Fibroblast of lung (primary cell): ENCODE measurements at regions not wholly inside any gene's neighbourhood (a gene's known extent, or its start where the extent isn't known, plus 50 kb on each side); places are given as distances from the start of the nearest gene placed in this dataset.

Experiments
- DNase-seq, 2 donors: peaks; one replicate each; pipeline versions ENCODE4 v3.0.0 to v3.0.0-alpha.2; 2010; ENCODE audit warnings: low read depth in 2 of 2
- H2AFZ ChIP-seq: 2 replicates; pipeline ENCODE4 v1.5.1; 2012; ENCODE audit warnings: low read length, control low read depth, inconsistent platforms
- H3K27ac ChIP-seq: 2 replicates; pipeline ENCODE4 v1.5.1; 2011; ENCODE audit warnings: low read length, control low read depth; ENCODE audit not compliant: insufficient read depth
- H3K27me3 ChIP-seq: 2 replicates; pipeline ENCODE4 v1.5.1; 2011; ENCODE audit warnings: mild to moderate bottlenecking, low read length; ENCODE audit not compliant: control insufficient read depth, insufficient read depth
- H3K36me3 ChIP-seq: 2 replicates; pipeline ENCODE4 v1.5.1; 2011; ENCODE audit warnings: low read length; ENCODE audit not compliant: control insufficient read depth, insufficient read depth
- H3K4me1 ChIP-seq: 2 replicates; pipeline ENCODE4 v1.5.1; 2011; ENCODE audit warnings: low read length; ENCODE audit not compliant: control insufficient read depth, insufficient read depth; ENCODE audit errors: extremely low read depth
- H3K4me2 ChIP-seq: 2 replicates; pipeline ENCODE4 v1.5.1; 2011; ENCODE audit warnings: low read length, control low read depth; ENCODE audit not compliant: insufficient read depth; ENCODE audit errors: extremely low read depth
- H3K4me3 ChIP-seq, 4 experiments: fragments of 200-600 bp in 1 of 4; sonication (generic) in 1 of 4; replicated peaks in 1 of 4; 2 replicates each; pipeline ENCODE4 v1.5.1; 2011 to 2016; ENCODE audit warnings: low read length in 4 of 4, low read depth in 3 of 4, mild to moderate bottlenecking in 3 of 4, control low read depth in 2 of 4, inconsistent platforms in 1 of 4, mixed read lengths in 1 of 4; ENCODE audit not compliant: insufficient read depth in 1 of 4; ENCODE audit errors: control extremely low read depth in 1 of 4
- H3K79me2 ChIP-seq: 2 replicates; pipeline ENCODE4 v1.5.1; 2012; ENCODE audit warnings: mild to moderate bottlenecking, low read length, inconsistent platforms; ENCODE audit not compliant: control insufficient read depth, insufficient read depth
- H3K9ac ChIP-seq: 2 replicates; pipeline ENCODE4 v1.5.1; 2011; ENCODE audit warnings: mild to moderate bottlenecking, low read length, control low read depth; ENCODE audit not compliant: insufficient read depth
- H3K9me3 ChIP-seq: 2 replicates; pipeline ENCODE4 v1.5.1; 2012; ENCODE audit warnings: low read depth, low read length; ENCODE audit not compliant: control insufficient read depth, insufficient read depth
- H4K20me1 ChIP-seq: 2 replicates; pipeline ENCODE4 v1.5.1; 2011; ENCODE audit warnings: low read length; ENCODE audit not compliant: control insufficient read depth, insufficient read depth; ENCODE audit errors: extremely low read depth
- EZH2 ChIP-seq: IDR thresholded peaks from 2 replicates; pipeline ENCODE4 v1.5.1; 2012; ENCODE audit warnings: low read length, control low read depth, mild to moderate bottlenecking; ENCODE audit errors: missing control alignments
- TF ChIP-seq, protein P1 (sequence below), 2 donors: IDR thresholded peaks in 1 of 2; conservative IDR thresholded peaks in 1 of 2; 1 replicate in 1 of 2; 2 replicates in 1 of 2; pipeline ENCODE4 v1.5.1; 2011 to 2012; ENCODE audit warnings: low read length in 2 of 2, control low read depth in 1 of 2, inconsistent platforms in 1 of 2, low read depth in 1 of 2, mild to moderate bottlenecking in 1 of 2

DNA sequence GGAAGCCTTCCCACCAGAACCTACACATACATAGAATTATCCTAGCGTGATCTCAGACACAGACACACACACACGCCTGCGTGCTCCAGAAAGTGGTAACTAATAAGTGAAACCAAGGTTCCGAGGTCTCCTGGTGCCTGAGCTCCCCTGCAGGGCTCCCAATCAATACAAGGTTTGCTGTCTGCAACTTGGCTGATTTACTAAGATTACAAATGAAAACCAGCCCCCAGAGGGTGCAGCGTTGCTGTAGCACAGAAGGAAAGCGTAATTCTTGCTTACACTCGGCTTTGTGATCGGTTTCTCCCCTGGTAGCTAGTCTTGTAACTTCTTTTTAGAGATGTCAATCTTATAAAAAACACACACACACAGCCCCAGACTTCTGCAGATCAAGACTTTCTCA is 334.1 kb upstream of the XYLT1 start:
- Histone ChIP-seq H3K4me2 (no peak overlapping the region), H3K4me1 (no peaks in the 10 kb centered on the region), H3K79me2 (no peaks in the 10 kb centered on the region), H3K9me3 (no peaks in the 10 kb centered on the region), H3K27me3 (no peaks in the 10 kb centered on the region), H4K20me1 (no peaks in the 10 kb centered on the region), H3K4me3 (no peak overlapping the region), H3K9ac (no peak overlapping the region), H3K36me3 (no peaks in the 10 kb centered on the region), H3K27ac (no peak overlapping the region), H2AFZ (no peak overlapping the region)
- no peak for TF ChIP-seq EZH2
- TF ChIP-seq, protein P1, sequence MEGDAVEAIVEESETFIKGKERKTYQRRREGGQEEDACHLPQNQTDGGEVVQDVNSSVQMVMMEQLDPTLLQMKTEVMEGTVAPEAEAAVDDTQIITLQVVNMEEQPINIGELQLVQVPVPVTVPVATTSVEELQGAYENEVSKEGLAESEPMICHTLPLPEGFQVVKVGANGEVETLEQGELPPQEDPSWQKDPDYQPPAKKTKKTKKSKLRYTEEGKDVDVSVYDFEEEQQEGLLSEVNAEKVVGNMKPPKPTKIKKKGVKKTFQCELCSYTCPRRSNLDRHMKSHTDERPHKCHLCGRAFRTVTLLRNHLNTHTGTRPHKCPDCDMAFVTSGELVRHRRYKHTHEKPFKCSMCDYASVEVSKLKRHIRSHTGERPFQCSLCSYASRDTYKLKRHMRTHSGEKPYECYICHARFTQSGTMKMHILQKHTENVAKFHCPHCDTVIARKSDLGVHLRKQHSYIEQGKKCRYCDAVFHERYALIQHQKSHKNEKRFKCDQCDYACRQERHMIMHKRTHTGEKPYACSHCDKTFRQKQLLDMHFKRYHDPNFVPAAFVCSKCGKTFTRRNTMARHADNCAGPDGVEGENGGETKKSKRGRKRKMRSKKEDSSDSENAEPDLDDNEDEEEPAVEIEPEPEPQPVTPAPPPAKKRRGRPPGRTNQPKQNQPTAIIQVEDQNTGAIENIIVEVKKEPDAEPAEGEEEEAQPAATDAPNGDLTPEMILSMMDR (conservative IDR thresholded peaks at IDR 0.05 in 1 of 2, IDR thresholded peaks at IDR 0.05 in 1 of 2; ENCODE audit: low read depth in 1 of 2, low read length in 2 of 2): no peak
- DNase-seq: no peak

DNA sequence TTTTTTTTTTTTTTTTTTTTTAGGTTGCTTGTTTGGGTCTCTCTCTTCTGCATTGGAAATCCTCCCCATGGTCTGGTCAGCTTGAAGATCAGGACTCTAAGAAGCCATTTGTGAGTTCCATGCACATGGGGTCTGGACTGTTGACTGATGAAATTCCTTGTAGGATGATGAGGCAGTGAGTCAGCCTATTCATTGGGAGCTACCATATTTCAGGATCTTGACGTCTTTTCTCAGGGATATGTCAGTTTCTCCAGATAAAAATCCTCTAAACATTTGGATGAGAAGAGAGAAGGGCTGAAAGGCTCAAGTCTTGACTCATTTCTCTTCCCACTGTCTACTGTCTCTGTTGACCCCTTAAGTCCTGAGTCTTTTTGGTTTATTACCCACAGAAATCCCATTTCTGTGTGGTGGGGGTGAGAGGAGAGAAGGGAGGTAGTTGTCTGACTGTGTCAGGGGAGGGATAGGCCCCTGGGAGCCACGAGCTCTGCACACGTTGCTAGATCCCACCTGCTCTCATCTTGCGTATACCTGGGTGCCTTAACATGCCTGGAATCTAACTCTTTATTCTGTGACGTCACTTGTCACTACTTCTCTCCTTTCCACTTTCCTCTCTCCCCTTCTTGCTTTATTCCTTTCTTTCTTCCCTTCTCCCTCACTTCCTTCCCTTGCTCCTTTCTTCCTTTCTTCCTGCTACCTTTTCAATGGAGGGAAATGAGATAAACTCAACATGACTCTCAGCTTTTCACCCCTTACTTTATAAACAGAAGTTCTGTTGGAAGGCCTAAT is 333.1 kb upstream of the XYLT1 start:
- Histone ChIP-seq H3K4me2 (no peak overlapping the region), H2AFZ (no peak overlapping the region), H3K4me3 (no peak overlapping the region), H3K9me3 (no peaks in the 10 kb centered on the region), H3K9ac (no peak overlapping the region), H3K27me3 (no peaks in the 10 kb centered on the region), H3K36me3 (no peaks in the 10 kb centered on the region), H3K79me2 (no peaks in the 10 kb centered on the region), H3K4me1 (no peaks in the 10 kb centered on the region), H3K27ac (no peak overlapping the region), H4K20me1 (peaks cover 2% of the 10 kb centered on the region)
- no peak for TF ChIP-seq EZH2
- TF ChIP-seq, protein P1 (conservative IDR thresholded peaks at IDR 0.05 in 1 of 2, IDR thresholded peaks at IDR 0.05 in 1 of 2; ENCODE audit: low read depth in 1 of 2, low read length in 2 of 2): no peak
- DNase-seq: peak; percentile 86 to 98

DNA sequence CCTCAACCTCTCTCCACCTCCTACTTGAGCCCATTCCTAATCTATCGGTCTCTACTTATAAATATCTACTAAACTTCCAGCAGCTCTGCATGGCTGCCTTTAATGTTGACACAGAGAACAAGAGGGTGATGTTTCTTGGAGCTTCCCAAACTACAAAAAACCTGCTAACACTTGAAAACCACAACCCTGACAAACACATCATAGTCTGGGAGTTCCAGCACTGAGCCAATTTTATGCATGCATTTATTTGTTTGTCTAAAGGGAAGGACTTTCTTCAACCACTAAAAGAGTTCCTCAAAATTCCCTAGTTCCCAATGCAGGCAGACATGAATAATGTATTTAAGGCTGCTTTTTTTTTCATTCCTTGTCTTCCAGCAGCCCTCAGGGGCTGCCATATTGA is 331.8 kb upstream of the XYLT1 start:
- DNase-seq: peak; percentile 54 to 71
- H3K79me2 ChIP-seq: no peaks in the 10 kb centered on the region

More for the DNA sequence above, 331.8 kb upstream of the XYLT1 start:
- H4K20me1 ChIP-seq: peaks cover 2% of the 10 kb centered on the region
- H3K4me1 ChIP-seq: no peaks in the 10 kb centered on the region
- H3K27ac ChIP-seq: no peak overlapping the region
- no peaks in the 10 kb centered on the region for H3K27me3 ChIP-seq
- no peak overlapping the region for H2AFZ ChIP-seq
- no peak overlapping the region for H3K4me3 ChIP-seq
- no peak overlapping the region for H3K4me2 ChIP-seq
- no peak overlapping the region for H3K9ac ChIP-seq
- TF ChIP-seq EZH2: no peak
- TF ChIP-seq, protein P1 (conservative IDR thresholded peaks at IDR 0.05 in 1 of 2, IDR thresholded peaks at IDR 0.05 in 1 of 2; ENCODE audit: low read depth in 1 of 2, low read length in 2 of 2): no peak
- H3K36me3 ChIP-seq: no peaks in the 10 kb centered on the region
- no peaks in the 10 kb centered on the region for H3K9me3 ChIP-seq
